ENCODE measurements at regions not wholly inside any gene's neighbourhood (a gene's known extent, or its start where the extent isn't known, plus 50 kb on each side); places are given as distances from the start of the nearest gene placed in this dataset.
"Not testable (repeated sequence)": the region's sequence is repeated elsewhere in the genome, so short reads cannot be mapped to it uniquely, and the experiment has no call there.

- no peak for DNase-seq
Observed at GRCh38 chr5:123997064-123997461, 485.1 kb downstream of the CSNK1G3 start.

GRCh38 chr5:123992641-123993040 is 480.7 kb downstream of the CSNK1G3 start:
- no peak for DNase-seq

DNA sequence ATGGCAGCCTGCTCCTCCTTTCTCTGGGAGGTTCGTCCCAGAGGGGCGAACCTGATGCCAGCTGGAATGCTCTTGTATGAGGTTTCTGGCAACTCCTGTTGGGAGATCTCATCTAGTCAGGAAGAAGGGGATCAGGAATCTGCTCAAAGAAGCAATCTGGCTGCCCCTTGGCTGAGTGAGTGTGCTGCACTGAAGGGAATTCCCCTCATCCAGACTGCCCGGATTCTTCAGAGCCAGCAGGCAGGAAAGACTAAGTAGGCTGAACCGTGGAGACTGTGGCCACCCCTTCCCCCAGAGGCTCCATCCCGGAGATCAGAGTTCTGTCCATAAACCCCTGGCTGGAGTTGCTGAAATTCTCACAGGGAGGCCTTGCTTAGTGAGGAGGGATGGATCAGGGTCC is 476.0 kb downstream of the CSNK1G3 start:
- DNase-seq, result no peak

- DNase-seq, result no peak
Observed at GRCh38 chr5:123976379-123977033, 464.5 kb downstream of the CSNK1G3 start.

DNA sequence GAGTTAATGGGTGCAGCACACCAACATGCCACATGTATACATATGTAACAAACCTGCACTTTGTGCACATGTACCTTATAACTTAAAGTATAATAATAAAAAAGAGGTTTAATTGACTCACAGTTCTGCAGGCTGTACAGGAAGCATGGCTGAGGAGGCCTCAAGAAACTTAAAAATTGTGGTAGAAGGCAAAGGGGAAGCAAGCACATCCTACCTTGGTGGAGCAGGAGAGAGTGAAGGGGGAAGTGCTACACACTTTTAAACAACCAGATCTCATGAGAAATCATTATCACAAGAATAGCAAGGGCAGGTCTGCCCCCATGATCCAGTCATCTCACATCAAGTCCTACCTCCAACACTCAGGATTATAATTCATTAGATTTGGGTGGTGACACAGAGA is 463.5 kb downstream of the CSNK1G3 start:
- DNase-seq, result not testable (repeated sequence)

- no peak for DNase-seq
Observed at GRCh38 chr5:123966781-123967180, 454.8 kb downstream of the CSNK1G3 start.

GRCh38 chr5:123965626-123966025 is 453.6 kb downstream of the CSNK1G3 start:
- DNase-seq, result no peak

DNA sequence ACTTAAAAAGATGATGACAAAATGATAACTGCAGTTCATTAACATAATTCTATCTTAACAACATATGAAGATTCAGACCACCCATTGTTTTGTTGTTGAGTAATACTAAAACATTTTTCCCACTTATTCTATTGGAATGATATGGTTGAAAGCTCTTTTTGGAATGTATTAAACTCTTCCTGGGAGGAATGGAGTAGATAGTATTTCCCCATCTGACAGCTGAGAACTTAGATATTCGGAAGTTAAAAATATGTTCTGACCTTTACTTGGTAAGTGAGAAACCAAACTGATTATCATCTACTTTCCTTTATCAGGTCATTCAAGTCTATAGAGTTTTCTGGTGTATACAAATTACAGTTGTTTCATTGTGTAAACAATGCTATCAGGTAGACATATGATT is 452.9 kb downstream of the CSNK1G3 start:
- no peak for DNase-seq

DNA sequence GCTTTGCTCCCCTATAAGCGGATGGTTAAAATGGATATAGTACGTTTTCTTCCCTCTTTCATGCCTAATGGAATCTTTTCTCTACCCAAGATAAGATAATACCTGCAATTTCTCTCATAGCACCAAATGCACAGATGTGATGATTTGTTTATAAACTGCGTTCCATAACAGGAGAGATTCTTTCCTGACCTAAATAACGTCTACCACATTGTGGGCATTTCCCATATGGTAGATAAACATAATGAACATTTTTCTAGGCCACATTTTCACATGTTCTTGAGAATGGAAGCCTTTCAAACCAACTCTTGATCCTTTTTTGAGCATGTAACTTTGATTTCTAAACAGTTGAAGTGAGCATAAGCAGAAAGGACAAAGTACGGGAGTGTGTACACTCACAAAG is 448.5 kb downstream of the CSNK1G3 start:
- DNase-seq, result no peak

GRCh38 chr5:123951582-123951977 is 439.6 kb downstream of the CSNK1G3 start:
- no peak for DNase-seq

DNA sequence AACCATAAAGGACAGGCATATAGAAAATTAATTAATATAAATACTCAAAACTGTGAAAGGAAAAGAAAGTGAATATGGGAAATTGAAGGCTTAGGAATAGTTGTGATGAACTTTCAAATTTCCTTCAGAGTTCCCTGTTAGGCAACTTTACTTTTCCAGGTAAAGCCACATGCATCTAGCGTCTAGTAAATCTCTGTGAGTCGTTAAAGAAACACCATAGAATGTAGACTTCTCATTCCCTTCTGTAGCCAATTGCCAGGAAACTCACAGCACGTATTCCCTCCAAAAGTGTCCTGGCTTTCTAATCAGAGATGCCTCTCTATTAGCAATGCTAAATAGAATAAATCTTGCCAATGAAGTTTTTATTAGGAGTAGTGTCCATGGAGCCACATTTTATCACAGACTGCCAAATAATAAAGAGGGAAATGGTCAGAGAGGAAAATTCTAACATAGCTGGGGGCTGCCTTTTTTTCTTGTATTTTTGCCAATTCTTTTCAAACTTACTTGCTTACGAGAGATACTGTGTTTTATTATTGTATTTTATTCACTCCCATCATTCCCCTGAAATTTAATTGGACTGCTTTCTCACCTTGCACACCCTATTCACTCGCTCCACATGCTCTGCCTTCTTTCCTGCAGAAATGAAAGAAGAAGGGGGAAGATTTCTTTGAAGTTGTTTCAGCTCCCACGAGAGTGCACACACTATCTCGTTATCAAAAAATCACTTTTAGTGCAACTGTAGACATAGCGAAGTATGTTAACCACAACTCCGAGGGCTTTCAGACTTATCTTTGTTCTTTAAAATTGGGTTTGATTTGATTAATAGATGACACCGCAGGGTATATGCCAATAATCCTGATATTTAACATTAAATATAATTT is 439.0 kb downstream of the CSNK1G3 start:
- no peak for DNase-seq

DNA sequence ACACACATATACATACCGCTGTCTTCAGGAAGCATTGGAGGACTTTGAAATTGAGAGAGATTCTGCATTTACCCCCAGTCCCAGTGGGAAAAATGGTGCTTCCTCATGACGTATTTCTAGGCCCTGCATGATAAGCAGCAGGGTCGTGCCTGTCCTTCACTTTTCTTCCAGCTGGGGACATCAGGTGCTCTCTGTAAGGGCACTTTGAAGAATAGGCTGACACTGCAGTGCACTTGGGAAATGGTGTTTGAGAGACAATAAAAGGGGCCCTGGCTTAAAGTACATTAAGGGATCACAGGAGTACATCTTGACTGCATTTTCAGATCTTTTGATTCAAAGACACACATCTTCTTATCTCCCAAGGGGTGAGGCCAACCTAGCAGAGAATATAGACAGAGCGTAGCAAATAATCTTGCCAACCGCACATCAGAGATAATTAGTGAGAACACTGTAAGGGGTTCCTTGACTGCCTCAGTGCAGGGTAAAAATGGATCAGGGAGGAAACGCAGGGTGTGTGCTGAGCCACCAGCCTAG is 437.9 kb downstream of the CSNK1G3 start:
- no peak for DNase-seq

DNA sequence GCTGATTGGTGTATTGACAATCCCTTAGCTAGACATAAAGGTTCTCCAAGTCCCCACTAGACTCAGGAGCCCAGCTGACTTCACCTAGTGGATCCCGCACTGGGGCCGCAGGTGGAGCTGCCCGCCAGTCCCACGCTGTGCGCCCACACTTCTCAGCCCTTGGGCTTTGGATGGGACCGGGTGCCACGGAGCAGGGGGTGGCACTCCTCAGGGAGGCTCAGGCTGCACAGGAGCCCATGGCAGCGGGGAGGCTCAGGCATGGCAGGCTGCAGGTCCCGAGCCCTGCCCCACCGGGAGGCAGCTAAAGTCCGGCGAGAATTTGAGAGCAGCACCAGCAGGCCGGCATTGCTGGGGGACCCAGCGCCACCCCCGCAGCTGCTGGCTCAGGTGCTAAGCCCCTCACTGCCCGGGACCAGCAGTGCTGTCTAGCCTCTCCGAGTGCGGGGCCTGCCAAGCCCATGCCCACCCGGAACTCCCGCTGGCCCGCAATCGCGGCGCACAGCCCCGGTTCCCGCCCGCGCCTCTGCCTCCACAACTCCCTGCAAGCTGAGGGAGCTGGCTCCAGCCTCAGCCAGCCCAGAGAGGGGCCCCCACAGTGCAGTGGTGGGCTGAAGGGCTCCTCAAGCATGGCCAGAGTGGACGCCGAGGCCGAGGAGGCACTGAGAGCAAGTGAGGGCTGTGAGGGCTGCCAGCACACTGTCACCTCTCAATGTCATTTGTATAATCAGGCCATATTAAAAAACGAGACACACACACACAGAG is 437.2 kb downstream of the CSNK1G3 start:
- no peak for DNase-seq

DNA sequence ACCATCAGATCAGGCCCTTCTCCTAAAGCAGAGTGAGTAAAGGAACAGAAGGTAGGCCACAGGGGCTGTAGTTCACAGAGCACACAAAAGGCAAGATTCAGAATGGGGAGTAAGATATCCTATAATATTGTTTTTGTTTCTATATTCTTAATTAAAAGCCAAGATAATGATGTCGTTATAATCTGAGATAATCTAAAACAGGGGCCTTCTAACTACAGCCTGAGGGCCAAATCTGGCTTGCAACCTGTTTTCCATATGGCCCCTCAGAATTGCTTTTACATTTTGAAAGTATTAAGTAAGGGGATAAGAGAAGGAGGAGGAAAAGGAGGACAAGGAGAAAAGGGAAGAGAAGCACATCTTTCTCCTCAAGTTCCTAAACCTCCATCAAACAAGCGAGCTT is 435.8 kb downstream of the CSNK1G3 start:
- no peak for DNase-seq

- DNase-seq, result no peak
Observed at GRCh38 chr5:123945548-123945947, 433.6 kb downstream of the CSNK1G3 start.

DNA sequence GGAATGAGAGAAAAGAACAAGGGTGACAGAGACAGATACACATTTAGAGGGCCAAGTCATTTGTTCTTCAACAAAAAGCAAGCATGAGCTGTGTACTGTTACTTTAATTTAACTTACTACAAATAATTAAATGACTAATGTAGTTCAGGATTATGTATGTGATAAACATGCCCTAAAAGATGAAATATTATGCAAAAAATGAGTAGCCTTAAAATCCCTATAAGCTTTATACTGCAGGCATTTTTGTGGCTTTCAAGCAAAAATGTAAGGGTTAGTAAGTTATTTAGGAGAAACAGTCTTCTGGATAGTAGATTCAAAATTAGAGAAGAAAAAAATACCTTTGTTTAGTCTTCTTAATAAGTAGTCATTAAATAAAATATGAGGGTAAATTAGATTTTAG is 431.2 kb downstream of the CSNK1G3 start:
- no peak for DNase-seq

DNA sequence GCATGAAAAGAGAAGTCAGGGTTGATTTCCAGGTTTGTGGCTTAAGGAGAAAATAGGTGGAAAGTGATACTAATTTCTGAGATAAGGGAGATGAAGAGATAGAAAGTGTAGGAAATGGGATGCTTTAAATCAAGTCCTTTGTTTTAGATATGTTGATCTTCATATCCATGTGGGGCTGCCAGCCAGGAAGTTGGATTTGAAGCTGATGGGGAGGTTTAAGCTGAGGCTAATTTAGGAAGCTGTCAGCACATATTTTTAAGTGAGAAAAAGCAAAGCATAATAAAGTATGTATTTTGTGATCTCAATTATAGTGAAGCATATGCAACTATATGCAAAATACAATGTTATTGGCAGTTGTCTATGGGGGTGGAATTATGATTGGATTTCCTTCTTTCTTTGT is 428.4 kb downstream of the CSNK1G3 start:
- DNase-seq, result no peak

- DNase-seq, result peak; percentile 28
Observed at GRCh38 chr5:123937230-123937629, 425.3 kb downstream of the CSNK1G3 start.

GRCh38 chr5:123936548-123936947 is 424.6 kb downstream of the CSNK1G3 start:
- DNase-seq, result no peak

- not testable (repeated sequence) for DNase-seq
Observed at GRCh38 chr5:123933812-123934211, 421.8 kb downstream of the CSNK1G3 start.

GRCh38 chr5:123929055-123929474 is 417.1 kb downstream of the CSNK1G3 start:
- DNase-seq, result no peak

DNA sequence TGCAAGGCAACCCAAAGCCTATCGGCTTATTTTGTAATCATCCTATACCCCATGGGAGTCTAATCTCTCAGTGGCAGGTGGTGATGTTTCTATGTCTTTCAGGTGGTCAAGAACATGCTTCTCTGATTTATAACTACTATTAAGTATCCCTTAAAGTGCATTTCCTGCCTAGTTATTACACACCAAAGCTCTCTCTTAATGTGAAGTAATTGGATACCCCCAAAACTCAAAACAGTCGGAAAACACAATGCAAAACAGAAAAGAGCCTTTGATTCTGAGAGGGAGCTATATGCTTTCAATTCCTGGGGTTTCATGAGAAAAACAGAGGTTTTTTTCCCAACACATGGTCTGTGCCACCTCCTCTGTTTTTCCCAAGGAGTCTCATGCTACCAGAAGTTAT is 416.4 kb downstream of the CSNK1G3 start:
- no peak for DNase-seq

DNA sequence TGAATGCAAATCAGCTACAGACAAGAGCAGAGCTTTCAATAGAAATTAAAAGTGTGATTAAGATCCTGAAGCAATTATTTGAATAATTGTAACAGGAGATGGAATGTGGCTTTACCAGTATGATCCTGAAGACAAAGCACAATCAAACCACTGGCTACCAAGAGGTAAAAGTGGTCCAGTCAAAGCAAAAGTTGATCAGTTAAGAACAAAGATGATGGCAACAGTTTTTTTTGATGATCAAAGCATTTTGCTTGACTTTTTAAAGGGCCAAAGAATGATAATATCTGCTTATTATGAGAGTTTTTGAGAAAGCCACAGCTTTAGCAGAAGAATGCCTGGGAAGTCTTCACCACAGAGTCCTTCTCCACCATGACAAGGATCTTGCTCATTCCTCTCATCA is 409.2 kb downstream of the CSNK1G3 start:
- no peak for DNase-seq
